GM10248 (cell line): ENCODE measurements at regions not wholly inside any gene's neighbourhood (a gene's known extent, or its start where the extent isn't known, plus 50 kb on each side); places are given as distances from the start of the nearest gene placed in this dataset.

ENCODE experiments used
- CTCF ChIA-PET: fragments of 300-600 bp; sonication (Branson Sonifier 250); formaldehyde crosslinking; extraction: SDS; loops from one replicate; lab custom pipeline; 2021; ENCODE audit warnings: antibody characterized with exemption; lab: Yijun Ruan, JAX
- POLR2A ChIA-PET: fragments of 350-650 bp; sonication (Branson Sonifier 250); formaldehyde crosslinking; extraction: SDS; loops from one replicate; lab custom pipeline; 2020; ENCODE audit warnings: antibody characterized with exemption; lab: Yijun Ruan, JAX
- DNase-seq: peaks from one replicate; pipeline ENCODE4 v3.0.0; 2012; ENCODE audit errors: extremely low spot score
- TF ChIP-seq, protein P1 (sequence below): IDR thresholded peaks from 2 replicates; pipeline ENCODE4 v1.5.1; 2012; ENCODE audit warnings: mild to moderate bottlenecking, low read depth; ENCODE audit errors: extremely low read depth, missing control alignments, control extremely low read depth

DNA sequence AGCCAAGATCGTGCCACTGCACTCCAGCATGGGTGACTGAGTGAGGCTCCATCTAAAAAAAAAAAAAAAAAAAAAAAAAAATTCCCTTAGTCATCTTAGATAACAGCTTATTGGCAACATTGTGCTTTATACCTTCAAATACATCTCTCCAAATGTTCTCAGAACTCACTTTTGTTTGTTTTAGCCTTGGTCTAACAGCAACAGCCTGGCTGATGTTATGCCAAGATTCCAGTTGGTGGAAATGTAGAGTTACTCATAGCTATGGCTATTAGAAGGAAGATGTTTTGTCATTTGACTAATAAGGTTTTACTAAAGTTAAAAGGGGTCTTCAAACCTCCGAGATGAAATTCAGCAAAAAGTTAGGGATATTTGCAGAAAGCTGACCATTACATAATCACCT, 481.4 kb downstream of the NEBL start:
- ChIA-PET CTCF (no interaction called here), POLR2A (no interaction called here)
- TF ChIP-seq, protein P1, sequence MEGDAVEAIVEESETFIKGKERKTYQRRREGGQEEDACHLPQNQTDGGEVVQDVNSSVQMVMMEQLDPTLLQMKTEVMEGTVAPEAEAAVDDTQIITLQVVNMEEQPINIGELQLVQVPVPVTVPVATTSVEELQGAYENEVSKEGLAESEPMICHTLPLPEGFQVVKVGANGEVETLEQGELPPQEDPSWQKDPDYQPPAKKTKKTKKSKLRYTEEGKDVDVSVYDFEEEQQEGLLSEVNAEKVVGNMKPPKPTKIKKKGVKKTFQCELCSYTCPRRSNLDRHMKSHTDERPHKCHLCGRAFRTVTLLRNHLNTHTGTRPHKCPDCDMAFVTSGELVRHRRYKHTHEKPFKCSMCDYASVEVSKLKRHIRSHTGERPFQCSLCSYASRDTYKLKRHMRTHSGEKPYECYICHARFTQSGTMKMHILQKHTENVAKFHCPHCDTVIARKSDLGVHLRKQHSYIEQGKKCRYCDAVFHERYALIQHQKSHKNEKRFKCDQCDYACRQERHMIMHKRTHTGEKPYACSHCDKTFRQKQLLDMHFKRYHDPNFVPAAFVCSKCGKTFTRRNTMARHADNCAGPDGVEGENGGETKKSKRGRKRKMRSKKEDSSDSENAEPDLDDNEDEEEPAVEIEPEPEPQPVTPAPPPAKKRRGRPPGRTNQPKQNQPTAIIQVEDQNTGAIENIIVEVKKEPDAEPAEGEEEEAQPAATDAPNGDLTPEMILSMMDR = no peak
- no peak for DNase-seq

DNA sequence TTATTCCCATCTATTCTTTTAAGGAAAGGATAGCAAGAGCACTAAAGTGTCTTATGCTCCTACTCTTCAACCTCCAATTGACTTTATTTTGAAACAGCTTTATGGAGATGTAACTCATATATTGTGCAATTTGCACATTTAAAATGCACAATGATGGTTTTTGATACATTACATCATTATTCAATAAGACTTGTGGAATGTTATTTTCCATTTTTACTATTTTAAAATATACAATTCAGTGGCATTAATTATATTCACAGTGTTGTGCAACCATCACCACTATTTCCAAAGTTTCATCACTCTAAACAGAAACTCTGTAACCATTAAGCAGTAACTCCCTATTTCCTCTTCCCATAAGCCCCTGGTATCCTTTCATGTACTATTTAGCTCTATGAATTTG, 489.8 kb downstream of the NEBL start:
- no peak for DNase-seq
- POLR2A ChIA-PET = no interaction called here
- TF ChIP-seq, protein P1 = no peak
- CTCF ChIA-PET = no interaction called here

DNA sequence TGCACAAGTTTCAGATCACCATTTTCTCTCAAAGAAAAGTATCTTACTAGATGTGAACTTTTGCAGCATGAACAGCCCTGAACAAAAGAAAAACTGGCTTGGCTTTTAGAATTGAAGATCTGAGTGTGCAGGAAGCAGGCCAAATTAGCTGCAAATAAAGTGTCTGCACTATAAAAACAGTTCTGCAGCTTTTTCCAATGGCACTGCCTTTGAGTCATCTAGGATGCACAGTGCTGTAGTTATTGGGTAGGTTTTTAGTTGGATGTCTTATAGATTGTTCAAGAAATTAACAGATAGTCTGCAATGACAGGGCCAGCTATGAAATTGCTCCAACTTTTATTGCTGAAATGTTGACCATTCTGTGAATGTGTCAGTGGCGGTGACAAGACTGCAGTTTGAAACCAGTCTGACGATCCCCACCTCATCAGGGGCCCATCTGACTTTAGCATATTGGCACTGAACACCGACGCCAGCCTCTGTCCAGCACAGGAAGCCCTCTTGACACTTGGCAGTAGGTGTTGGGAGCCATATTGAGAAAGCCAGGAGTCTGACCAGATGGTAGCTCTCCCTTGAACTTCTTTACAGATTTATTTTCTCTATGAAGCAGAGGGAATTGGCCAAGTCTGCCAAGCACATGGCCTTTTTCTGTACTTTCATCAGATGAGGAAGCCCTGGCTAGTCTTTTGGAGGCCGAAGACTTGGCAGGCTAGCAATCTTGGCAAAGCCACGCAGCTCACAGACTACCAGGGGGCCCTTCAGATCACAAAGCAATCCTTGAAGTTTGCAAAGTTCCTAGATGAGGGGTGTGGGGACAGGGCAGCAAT, 490.6 kb downstream of the NEBL start:
- ChIA-PET CTCF (no interaction called here), POLR2A (no interaction called here)
- DNase-seq = no peak
- TF ChIP-seq, protein P1 = no peak

DNA sequence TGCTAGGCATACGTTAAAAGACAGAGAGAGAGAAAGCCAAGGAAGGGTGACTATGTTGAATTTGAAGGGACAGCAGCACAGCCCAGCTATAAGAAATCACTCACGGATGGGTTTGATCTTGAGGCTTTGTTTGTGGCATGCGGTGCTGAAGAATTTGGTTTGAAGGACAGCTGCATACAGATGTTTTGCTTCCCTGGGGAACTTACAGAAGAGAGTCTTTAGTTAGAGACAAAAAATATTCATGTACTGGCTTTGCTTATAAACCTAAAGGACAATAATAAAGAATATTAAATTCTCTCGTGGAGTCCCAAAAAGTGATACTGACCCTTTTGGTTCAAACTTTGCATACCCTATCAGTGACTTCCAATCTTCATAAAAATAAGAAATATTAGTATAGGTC, 491.4 kb downstream of the NEBL start:
- CTCF ChIA-PET = interaction anchor here (1.6 kb wide), 1 partner anchor 16 kb away, joined by 3 read pairs; no protein-coding TSS in a partner anchor
- POLR2A ChIA-PET = no interaction called here
- TF ChIP-seq, protein P1 = no peak
- no peak for DNase-seq

DNA sequence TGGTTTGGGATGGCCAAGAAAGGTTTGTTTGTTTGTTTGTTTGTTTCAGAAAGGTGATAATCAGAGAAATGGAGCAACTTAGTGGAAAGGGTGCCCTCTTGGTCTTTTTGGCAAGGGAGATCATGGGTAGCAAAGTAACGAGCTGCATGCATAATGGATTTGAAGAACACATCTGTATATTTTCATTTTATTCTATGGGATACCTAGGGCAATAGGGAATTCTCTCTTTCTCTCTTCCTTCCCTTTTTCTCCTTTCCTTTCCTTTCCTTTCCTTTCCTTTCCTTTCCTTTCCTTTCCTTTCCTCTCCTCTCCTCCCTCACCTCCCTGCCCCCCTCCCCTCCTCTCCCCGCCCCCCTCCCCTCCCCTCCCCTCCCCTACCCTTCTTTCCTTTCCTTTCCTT, 492.1 kb downstream of the NEBL start:
- CTCF ChIA-PET = interaction anchor here (1.1 to 1.9 kb wide), 3 partner anchors 11 to 18 kb away, joined by 3 to 7 read pairs (median 4); no protein-coding TSS in a partner anchor
- TF ChIP-seq, protein P1 = no peak
- DNase-seq = no peak
- POLR2A ChIA-PET = no interaction called here

DNA sequence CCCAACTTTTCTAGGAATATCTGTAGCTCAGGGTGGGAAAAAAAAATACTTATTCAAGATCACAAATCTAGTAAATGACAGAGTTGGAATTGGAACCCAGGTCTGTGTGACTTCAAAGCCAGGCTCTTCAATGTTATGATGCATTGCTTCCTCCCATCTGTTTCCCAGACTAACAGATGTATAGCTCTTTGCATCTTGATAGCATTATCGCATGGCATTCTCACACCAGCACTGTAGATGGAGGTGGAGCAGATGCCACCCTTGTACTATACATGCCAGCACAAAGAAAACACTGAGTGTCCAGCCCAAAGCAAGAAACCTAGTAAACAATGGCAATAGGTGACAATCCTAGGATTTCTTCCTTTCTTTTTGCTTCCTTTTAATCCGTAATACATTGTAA, 497.3 kb downstream of the NEBL start:
- no peak for DNase-seq
- ChIA-PET POLR2A (no interaction called here), CTCF (interaction anchor here (1.4 kb wide), 1 partner anchor 13 kb away, joined by 3 read pairs; no protein-coding TSS in a partner anchor)
- TF ChIP-seq, protein P1 = no peak

DNA sequence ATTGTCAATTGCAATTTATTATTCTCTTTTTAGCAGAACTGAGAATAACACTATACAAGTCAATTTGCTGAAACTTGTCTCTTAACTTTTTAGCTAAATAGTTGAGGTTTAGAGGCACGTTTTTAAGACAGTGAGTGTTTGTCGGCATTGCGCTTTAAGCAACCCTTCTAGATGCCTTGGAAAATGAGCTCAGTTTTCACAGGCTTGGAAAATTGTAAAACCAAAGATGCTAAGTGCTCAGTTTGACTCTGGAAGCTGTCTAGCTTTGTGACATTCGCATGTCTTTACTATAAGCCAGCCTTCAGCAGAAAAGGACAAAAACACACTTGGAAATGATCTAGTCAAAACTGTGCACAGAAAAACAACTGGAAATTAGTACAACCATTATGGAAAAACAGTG, 500.4 kb downstream of the NEBL start:
- POLR2A ChIA-PET = no interaction called here
- CTCF ChIA-PET = no interaction called here
- TF ChIP-seq, protein P1 = no peak
- no peak for DNase-seq
